MM.1S (cell line): ENCODE measurements at regions not wholly inside any gene's neighbourhood (a gene's known extent, or its start where the extent isn't known, plus 50 kb on each side); places are given as distances from the start of the nearest gene placed in this dataset.

ENCODE experiments used
- DNase-seq: peaks from one replicate; pipeline ENCODE4 v3.0.0-alpha.2; 2015
- H2AFZ ChIP-seq: fragments of 300-600 bp; sonication (generic); 2 replicates; pipeline ENCODE4 v1.6.0; 2016; ENCODE audit warnings: antibody characterized with exemption, low read length
- H3F3A ChIP-seq: fragments of 300-600 bp; sonication (generic); 2 replicates; pipeline ENCODE4 v1.6.1; 2016; ENCODE audit warnings: mild to moderate bottlenecking, antibody characterized with exemption, low read length, moderate library complexity, mixed read lengths; ENCODE audit not compliant: insufficient read depth
- H3K27ac ChIP-seq: fragments of 300-600 bp; sonication (generic); 2 replicates; pipeline ENCODE4 v1.5.1; 2016; ENCODE audit warnings: mild to moderate bottlenecking, low read length
- H3K27me3 ChIP-seq: fragments of 300-600 bp; sonication (generic); replicated peaks from 2 replicates; pipeline ENCODE4 v1.6.0; 2016; ENCODE audit warnings: low read length; ENCODE audit not compliant: insufficient read depth
- H3K36me3 ChIP-seq: fragments of 300-600 bp; sonication (generic); replicated peaks from 2 replicates; pipeline ENCODE4 v1.6.1; 2016; ENCODE audit warnings: mild to moderate bottlenecking, low read length, mixed read lengths; ENCODE audit not compliant: insufficient read depth
- H3K4me1 ChIP-seq: fragments of 300-600 bp; sonication (generic); 2 replicates; pipeline ENCODE4 v1.6.1; 2016; ENCODE audit warnings: low read length, mixed read lengths
- H3K4me2 ChIP-seq: fragments of 300-600 bp; sonication (generic); 2 replicates; pipeline ENCODE4 v1.6.0; 2016; ENCODE audit warnings: low read depth, low read length
- H3K4me3 ChIP-seq: fragments of 300-600 bp; sonication (generic); 2 replicates; pipeline ENCODE4 v1.5.1; 2016; ENCODE audit warnings: low read length, mixed read lengths
- H3K79me2 ChIP-seq: fragments of 300-600 bp; sonication (generic); 2 replicates; pipeline ENCODE4 v1.6.1; 2016; ENCODE audit warnings: mixed run types, low read length, mixed read lengths
- H3K9ac ChIP-seq: fragments of 300-600 bp; sonication (generic); 2 replicates; pipeline ENCODE4 v1.6.1; 2016; ENCODE audit warnings: low read length, mixed read lengths
- H3K9me2 ChIP-seq: fragments of 300-600 bp; sonication (generic); replicated peaks from 2 replicates; pipeline ENCODE4 v1.6.1; 2016; ENCODE audit warnings: mild to moderate bottlenecking, low read length, mixed read lengths; ENCODE audit not compliant: insufficient read depth
- H3K9me3 ChIP-seq: fragments of 300-600 bp; sonication (generic); replicated peaks from 2 replicates; pipeline ENCODE4 v1.6.1; 2016; ENCODE audit warnings: mild to moderate bottlenecking, low read length, mixed read lengths; ENCODE audit not compliant: insufficient read depth
- H4K20me1 ChIP-seq: fragments of 300-600 bp; sonication (generic); 2 replicates; pipeline ENCODE4 v1.6.1; 2016; ENCODE audit warnings: mild to moderate bottlenecking, low read length, moderate library complexity, mixed read lengths; ENCODE audit not compliant: insufficient read depth
- EZH2 ChIP-seq: fragments of 300-600 bp; sonication (generic); optimal IDR thresholded peaks from 2 replicates; pipeline ENCODE3; 2017; ENCODE audit warnings: low read depth, mild to moderate bottlenecking, antibody characterized with exemption, low read length, mixed read lengths
- EZH2phosphoT487 ChIP-seq: fragments of 300-600 bp; sonication (generic); IDR thresholded peaks from 2 replicates; pipeline ENCODE4 v1.6.1; 2018; ENCODE audit warnings: antibody characterized with exemption, low read length
- TF ChIP-seq, protein P1 (sequence below): fragments of 300-600 bp; sonication (generic); IDR thresholded peaks from 2 replicates; pipeline ENCODE4 v1.5.1; 2016; ENCODE audit warnings: antibody characterized with exemption, low read length, mixed read lengths

GRCh38 chr12:30152705-30153104, 369.0 kb upstream of the TMTC1 start:
- H2AFZ ChIP-seq, result no peak overlapping the region
- H3K36me3 ChIP-seq, result no peaks in the 10 kb centered on the region
- H3F3A ChIP-seq, result no peaks in the 10 kb centered on the region
- H4K20me1 ChIP-seq, result no peaks in the 10 kb centered on the region
- no peak for DNase-seq
- no peak overlapping the region for H3K9ac ChIP-seq
- H3K4me1 ChIP-seq, result no peaks in the 10 kb centered on the region
- H3K4me3 ChIP-seq, result no peak overlapping the region
- no peak overlapping the region for H3K4me2 ChIP-seq
- H3K27ac ChIP-seq, result no peak overlapping the region
- H3K79me2 ChIP-seq, result no peaks in the 10 kb centered on the region
- H3K9me3 ChIP-seq, result no peaks in the 10 kb centered on the region
- no peak for TF ChIP-seq EZH2
- TF ChIP-seq EZH2phosphoT487, result no peak
- TF ChIP-seq, protein P1, sequence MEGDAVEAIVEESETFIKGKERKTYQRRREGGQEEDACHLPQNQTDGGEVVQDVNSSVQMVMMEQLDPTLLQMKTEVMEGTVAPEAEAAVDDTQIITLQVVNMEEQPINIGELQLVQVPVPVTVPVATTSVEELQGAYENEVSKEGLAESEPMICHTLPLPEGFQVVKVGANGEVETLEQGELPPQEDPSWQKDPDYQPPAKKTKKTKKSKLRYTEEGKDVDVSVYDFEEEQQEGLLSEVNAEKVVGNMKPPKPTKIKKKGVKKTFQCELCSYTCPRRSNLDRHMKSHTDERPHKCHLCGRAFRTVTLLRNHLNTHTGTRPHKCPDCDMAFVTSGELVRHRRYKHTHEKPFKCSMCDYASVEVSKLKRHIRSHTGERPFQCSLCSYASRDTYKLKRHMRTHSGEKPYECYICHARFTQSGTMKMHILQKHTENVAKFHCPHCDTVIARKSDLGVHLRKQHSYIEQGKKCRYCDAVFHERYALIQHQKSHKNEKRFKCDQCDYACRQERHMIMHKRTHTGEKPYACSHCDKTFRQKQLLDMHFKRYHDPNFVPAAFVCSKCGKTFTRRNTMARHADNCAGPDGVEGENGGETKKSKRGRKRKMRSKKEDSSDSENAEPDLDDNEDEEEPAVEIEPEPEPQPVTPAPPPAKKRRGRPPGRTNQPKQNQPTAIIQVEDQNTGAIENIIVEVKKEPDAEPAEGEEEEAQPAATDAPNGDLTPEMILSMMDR, result no peak
- H3K27me3 ChIP-seq, result no peaks in the 10 kb centered on the region
- H3K9me2 ChIP-seq, result no peaks in the 10 kb centered on the region

- H3F3A ChIP-seq, result no peaks in the 10 kb centered on the region
- H3K4me1 ChIP-seq, result no peaks in the 10 kb centered on the region
- H3K9me3 ChIP-seq, result no peaks in the 10 kb centered on the region
- TF ChIP-seq, protein P1, result no peak
- no peak for TF ChIP-seq EZH2phosphoT487
- TF ChIP-seq EZH2, result no peak
- H3K9me2 ChIP-seq, result no peaks in the 10 kb centered on the region
- H3K36me3 ChIP-seq, result no peaks in the 10 kb centered on the region
- H3K4me3 ChIP-seq, result no peak overlapping the region
- H3K79me2 ChIP-seq, result no peaks in the 10 kb centered on the region
- no peaks in the 10 kb centered on the region for H3K27me3 ChIP-seq
- no peak overlapping the region for H3K27ac ChIP-seq
- H2AFZ ChIP-seq, result no peak overlapping the region
- H4K20me1 ChIP-seq, result no peaks in the 10 kb centered on the region
- H3K4me2 ChIP-seq, result no peak overlapping the region
- DNase-seq, result no peak
- no peak overlapping the region for H3K9ac ChIP-seq
Observed at GRCh38 chr12:30151831-30152230, 368.1 kb upstream of the TMTC1 start.

- Histone ChIP-seq H3K79me2 (no peaks in the 10 kb centered on the region), H3K9me2 (no peaks in the 10 kb centered on the region), H3K9ac (no peak overlapping the region), H3K4me1 (no peaks in the 10 kb centered on the region), H4K20me1 (no peaks in the 10 kb centered on the region), H3K27me3 (no peaks in the 10 kb centered on the region), H3K9me3 (no peaks in the 10 kb centered on the region), H2AFZ (no peak overlapping the region), H3K36me3 (no peaks in the 10 kb centered on the region), H3K4me2 (no peak overlapping the region), H3F3A (no peaks in the 10 kb centered on the region), H3K4me3 (no peak overlapping the region), H3K27ac (no peak overlapping the region)
- DNase-seq, result no peak
- TF ChIP-seq EZH2 (no peak), EZH2phosphoT487 (no peak)
- TF ChIP-seq, protein P1, result no peak
Observed at GRCh38 chr12:30146561-30146960, 362.8 kb upstream of the TMTC1 start.
